ENCODE measurements at regions not wholly inside any gene's neighbourhood (a gene's known extent, or its start where the extent isn't known, plus 50 kb on each side); places are given as distances from the start of the nearest gene placed in this dataset.
"Not testable (repeated sequence)": the region's sequence is repeated elsewhere in the genome, so short reads cannot be mapped to it uniquely, and the experiment has no call there.

- Mint-ChIP-seq H3K9me3 (peaks cover 13% of the 10 kb centered on the region), H3K4me1 (ENCODE audit: low read depth) (no peaks in the 10 kb centered on the region), H3K36me3 (ENCODE audit: low read depth) (no peaks in the 10 kb centered on the region), H3K4me3 (ENCODE audit: low read depth) (no peak overlapping the region), H3K27ac (no peak overlapping the region), H3K27me3 (ENCODE audit: low read depth) (no peaks in the 10 kb centered on the region)
- DNase-seq (ENCODE audit: low spot score), result no peak
- intact Hi-C loops (cut with micrococcal nuclease), result no loop called here
Measured at GRCh38 chr5:30548580-30549305, 644.7 kb upstream of the CDH6 start.

DNA sequence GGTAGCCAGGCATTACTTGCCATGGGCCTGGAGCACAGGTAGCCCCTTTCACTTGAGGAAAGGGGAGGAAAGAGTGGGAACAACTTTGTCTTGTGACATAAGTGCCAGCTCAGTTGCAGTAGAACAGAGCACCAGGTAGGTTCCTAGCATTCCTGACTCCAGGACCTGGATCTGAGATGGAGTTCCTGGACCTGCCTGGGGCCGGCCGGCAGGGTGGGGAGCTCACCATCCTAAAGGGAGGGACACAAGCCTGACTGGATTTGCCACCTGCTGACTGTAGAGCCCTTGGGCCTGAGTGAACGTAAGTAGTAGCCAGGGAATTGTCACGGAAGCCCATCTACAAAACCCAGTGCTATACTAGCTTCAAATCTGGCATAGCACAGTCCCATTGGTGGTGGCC is 653.3 kb upstream of the CDH6 start:
- intact Hi-C loops (cut with micrococcal nuclease), result no loop called here
- H3K4me3 Mint-ChIP-seq (ENCODE audit: low read depth), result no peak overlapping the region
- no peak for DNase-seq (ENCODE audit: low spot score)

DNA sequence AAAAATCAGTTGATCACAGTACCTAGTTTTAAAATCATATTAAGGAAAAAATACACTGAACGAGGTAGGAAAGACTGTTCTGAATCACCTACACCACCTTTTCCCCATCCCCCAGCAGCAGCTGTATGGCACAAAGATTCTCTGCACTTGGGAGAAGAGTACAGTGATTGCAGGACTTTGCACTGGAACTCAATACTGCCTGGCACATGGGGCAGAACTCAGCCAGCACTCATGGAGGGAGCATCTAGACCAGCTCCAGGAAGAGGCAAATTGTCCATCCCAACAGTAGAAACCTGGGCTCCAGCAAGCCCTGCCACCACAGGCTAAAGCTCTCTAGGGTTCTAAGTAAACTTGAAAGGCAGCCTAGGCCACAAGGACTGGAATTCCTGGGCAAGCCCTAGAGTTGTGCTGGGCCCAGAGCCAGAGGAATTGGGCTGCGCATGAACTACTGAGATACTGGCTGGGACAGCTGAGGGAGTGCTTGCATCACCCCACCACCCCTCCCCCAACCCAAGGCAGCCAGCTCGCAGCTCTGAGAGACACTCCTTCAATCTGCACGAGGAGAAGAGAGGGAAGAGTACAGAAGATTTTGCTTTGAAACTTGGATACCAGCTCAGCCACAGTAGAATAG is 654.4 kb upstream of the CDH6 start:
- H3K4me1 Mint-ChIP-seq (ENCODE audit: low read depth), result no peaks in the 10 kb centered on the region
- H3K27ac Mint-ChIP-seq, result no peak overlapping the region
- no peaks in the 10 kb centered on the region for H3K27me3 Mint-ChIP-seq (ENCODE audit: low read depth)
- H3K4me3 Mint-ChIP-seq (ENCODE audit: low read depth), result no peak overlapping the region
- H3K9me3 Mint-ChIP-seq, result peaks cover 64% of the 10 kb centered on the region
- DNase-seq (ENCODE audit: low spot score), result no peak
- intact Hi-C loops (cut with micrococcal nuclease), result no loop called here
- H3K36me3 Mint-ChIP-seq (ENCODE audit: low read depth), result no peaks in the 10 kb centered on the region

More for the DNA sequence above, 653.3 kb upstream of the CDH6 start:
- H3K9me3 Mint-ChIP-seq, result peaks cover 56% of the 10 kb centered on the region
- H3K27ac Mint-ChIP-seq, result no peak overlapping the region
- H3K36me3 Mint-ChIP-seq (ENCODE audit: low read depth), result no peaks in the 10 kb centered on the region
- H3K27me3 Mint-ChIP-seq (ENCODE audit: low read depth), result no peaks in the 10 kb centered on the region
- H3K4me1 Mint-ChIP-seq (ENCODE audit: low read depth), result no peaks in the 10 kb centered on the region

DNA sequence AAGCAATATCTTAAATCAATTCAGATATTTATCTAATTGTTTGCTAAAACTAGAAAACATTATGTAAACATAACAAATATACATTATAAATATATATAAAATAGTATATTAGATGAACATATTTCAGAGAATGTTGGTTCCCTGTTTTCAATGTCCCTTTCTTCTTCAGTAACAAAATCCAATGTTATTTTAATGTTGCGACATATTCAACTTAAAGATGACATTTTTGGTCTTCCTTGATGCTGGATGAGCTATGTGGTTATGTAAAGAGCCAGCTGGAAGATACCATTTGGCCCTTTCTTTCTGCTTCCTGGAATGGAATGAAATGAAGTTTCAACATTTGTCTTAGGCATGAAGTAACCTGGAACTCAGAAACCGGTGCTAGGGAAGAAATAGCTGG is 668.1 kb upstream of the CDH6 start:
- Mint-ChIP-seq H3K27ac (no peak overlapping the region), H3K36me3 (ENCODE audit: low read depth) (no peaks in the 10 kb centered on the region), H3K4me1 (ENCODE audit: low read depth) (no peaks in the 10 kb centered on the region), H3K4me3 (ENCODE audit: low read depth) (no peak overlapping the region), H3K9me3 (peaks cover 27% of the 10 kb centered on the region), H3K27me3 (ENCODE audit: low read depth) (no peaks in the 10 kb centered on the region)
- DNase-seq (ENCODE audit: low spot score), result no peak
- intact Hi-C loops (cut with micrococcal nuclease), result no loop called here

DNA sequence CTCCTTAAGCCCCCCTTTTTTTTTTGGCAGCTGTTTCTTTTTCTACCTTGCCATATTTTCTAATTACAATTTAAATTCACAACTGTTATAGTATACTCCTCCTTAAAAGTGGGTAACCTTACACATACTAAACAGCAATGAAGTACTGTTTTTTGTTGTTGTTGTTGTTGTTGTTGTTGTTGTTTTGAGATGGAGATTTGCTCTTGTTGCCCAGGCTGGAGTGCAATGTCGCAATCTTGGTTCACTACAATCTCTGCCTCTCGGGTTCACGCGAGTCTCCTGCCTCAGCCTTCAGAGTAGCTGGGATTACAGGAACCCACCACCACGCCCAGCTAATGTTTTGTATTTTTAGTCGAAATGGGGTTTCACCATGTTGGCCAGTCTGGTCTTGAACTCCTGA is 669.1 kb upstream of the CDH6 start:
- DNase-seq (ENCODE audit: low spot score), result no peak
- no peaks in the 10 kb centered on the region for H3K4me1 Mint-ChIP-seq (ENCODE audit: low read depth)
- intact Hi-C loops (cut with micrococcal nuclease), result no loop called here
- no peaks in the 10 kb centered on the region for H3K27me3 Mint-ChIP-seq (ENCODE audit: low read depth)
- no peak overlapping the region for H3K4me3 Mint-ChIP-seq (ENCODE audit: low read depth)
- H3K9me3 Mint-ChIP-seq, result peaks cover 27% of the 10 kb centered on the region
- no peaks in the 10 kb centered on the region for H3K36me3 Mint-ChIP-seq (ENCODE audit: low read depth)
- H3K27ac Mint-ChIP-seq, result no peak overlapping the region

DNA sequence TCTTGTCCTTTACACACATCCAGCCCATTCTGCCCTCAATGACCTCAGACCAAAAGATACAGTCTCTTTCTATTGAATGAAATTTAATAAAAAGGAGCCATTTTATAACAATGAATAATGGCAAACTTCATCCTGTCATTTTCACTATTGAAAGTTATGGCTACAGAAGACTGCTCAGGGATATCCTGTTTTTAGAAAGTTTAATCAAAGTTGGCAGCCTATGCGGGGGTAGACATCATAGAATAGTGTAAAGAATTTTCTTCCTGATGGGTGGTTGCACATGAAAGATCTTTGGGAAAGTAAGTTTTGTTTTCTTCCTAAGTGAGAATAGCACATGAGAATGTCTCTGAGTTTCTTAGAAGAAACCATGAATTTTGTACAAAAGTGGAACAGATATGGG is 670.4 kb upstream of the CDH6 start:
- no peak for DNase-seq (ENCODE audit: low spot score)
- H3K27ac Mint-ChIP-seq, result no peak overlapping the region
- H3K9me3 Mint-ChIP-seq, result peaks cover 31% of the 10 kb centered on the region
- no peak overlapping the region for H3K4me3 Mint-ChIP-seq (ENCODE audit: low read depth)
- no peaks in the 10 kb centered on the region for H3K27me3 Mint-ChIP-seq (ENCODE audit: low read depth)
- no peaks in the 10 kb centered on the region for H3K4me1 Mint-ChIP-seq (ENCODE audit: low read depth)
- intact Hi-C loops (cut with micrococcal nuclease), result no loop called here
- H3K36me3 Mint-ChIP-seq (ENCODE audit: low read depth), result no peaks in the 10 kb centered on the region

DNA sequence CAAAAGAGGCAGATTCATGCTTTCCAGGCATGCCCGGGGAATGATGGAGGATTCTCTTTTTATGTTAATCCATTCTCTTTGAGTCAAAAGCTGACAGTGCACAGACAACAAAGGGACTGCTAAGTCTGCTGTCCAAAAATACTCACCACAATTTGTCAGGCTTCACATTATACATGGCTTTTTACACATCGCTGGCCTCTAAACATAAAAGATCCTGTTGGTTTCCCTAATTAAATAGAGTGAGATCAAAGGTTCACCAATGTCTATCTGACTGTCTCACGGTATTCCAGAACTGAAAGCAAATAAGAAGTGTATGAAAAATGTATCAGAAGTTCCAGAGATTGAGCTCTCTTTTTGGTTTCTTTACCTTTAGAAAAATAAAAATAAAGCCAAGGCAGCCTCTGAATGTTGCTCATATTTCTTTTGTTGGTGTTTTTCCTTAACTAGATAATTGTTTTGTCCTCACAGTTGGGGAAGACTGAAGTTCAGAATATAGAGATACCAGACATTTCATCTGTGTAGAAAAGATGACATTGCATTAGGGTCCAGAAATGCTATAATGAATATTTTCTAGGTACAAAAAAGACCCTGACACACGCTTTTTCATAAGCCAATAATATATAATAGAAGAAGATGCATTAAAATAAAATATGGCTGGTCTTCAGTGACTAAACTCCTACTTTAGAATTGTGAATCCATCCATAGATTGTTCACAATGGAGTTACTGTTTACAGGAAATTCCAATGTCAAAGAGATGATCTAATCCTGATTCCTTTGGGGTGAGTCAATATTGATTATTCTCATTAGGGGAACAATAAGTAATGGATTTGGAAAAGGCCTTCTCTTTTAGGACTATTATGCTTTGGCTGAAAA is 688.2 kb upstream of the CDH6 start:
- intact Hi-C loops (cut with micrococcal nuclease), result no loop called here
- Mint-ChIP-seq H3K4me1 (ENCODE audit: low read depth) (no peaks in the 10 kb centered on the region), H3K27me3 (ENCODE audit: low read depth) (no peaks in the 10 kb centered on the region), H3K36me3 (ENCODE audit: low read depth) (no peaks in the 10 kb centered on the region), H3K27ac (no peak overlapping the region), H3K9me3 (peaks cover 48% of the 10 kb centered on the region), H3K4me3 (ENCODE audit: low read depth) (no peak overlapping the region)
- DNase-seq (ENCODE audit: low spot score), result no peak

DNA sequence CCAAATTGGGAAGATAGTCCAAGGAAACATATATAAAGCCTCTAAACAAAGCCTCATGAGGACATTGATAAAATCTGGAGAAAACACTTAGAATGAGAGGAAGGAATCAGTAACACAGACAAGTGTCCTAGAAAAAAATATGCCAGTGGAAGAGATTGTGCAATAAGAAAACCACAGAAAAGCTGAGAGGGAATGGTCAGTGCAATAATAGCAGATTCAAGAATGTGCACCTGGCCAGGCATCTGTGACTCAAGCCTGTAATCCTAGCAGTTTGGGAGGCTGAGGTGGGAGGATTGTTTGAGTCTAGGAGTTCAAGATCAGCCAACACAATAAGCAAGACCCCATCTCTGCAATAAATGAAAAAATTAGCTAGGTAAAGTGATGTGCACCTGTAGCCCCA is 691.2 kb upstream of the CDH6 start:
- H3K27me3 Mint-ChIP-seq (ENCODE audit: low read depth), result no peaks in the 10 kb centered on the region
- H3K4me1 Mint-ChIP-seq (ENCODE audit: low read depth), result no peaks in the 10 kb centered on the region
- DNase-seq (ENCODE audit: low spot score), result no peak
- intact Hi-C loops (cut with micrococcal nuclease), result no loop called here
- H3K27ac Mint-ChIP-seq, result no peak overlapping the region
- H3K36me3 Mint-ChIP-seq (ENCODE audit: low read depth), result no peaks in the 10 kb centered on the region
- no peak overlapping the region for H3K4me3 Mint-ChIP-seq (ENCODE audit: low read depth)
- peaks cover 45% of the 10 kb centered on the region for H3K9me3 Mint-ChIP-seq

DNA sequence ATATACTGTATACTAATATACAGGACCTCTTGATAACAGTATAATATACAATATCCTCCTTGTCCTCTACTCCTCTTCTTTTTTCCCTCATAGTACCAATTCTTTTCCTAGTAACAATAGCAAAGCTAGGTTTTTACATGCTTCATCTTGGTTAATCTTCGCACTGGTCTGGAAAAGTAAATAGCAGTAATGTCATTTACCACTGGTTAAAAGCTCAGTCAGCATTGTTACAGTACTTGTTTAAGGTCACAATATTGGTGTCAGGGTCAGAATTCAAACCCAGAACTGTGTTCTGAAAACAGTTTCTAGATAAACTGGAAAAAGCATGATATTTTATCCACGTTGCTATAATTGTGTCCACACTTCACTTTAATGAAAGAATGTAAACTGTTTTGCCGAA is 692.4 kb upstream of the CDH6 start:
- H3K9me3 Mint-ChIP-seq, result peaks cover 54% of the 10 kb centered on the region
- no peak overlapping the region for H3K4me3 Mint-ChIP-seq (ENCODE audit: low read depth)
- no peaks in the 10 kb centered on the region for H3K4me1 Mint-ChIP-seq (ENCODE audit: low read depth)
- intact Hi-C loops (cut with micrococcal nuclease), result no loop called here
- H3K36me3 Mint-ChIP-seq (ENCODE audit: low read depth), result no peaks in the 10 kb centered on the region
- no peaks in the 10 kb centered on the region for H3K27me3 Mint-ChIP-seq (ENCODE audit: low read depth)
- no peak for DNase-seq (ENCODE audit: low spot score)
- H3K27ac Mint-ChIP-seq, result no peak overlapping the region

GRCh38 chr5:30500513-30500912 is 693.0 kb upstream of the CDH6 start:
- H3K9me3 Mint-ChIP-seq, result peaks cover 54% of the 10 kb centered on the region
- DNase-seq (ENCODE audit: low spot score), result no peak
- H3K36me3 Mint-ChIP-seq (ENCODE audit: low read depth), result no peaks in the 10 kb centered on the region

GRCh38 chr5:30499402-30499801 is 694.1 kb upstream of the CDH6 start:
- no peak for DNase-seq (ENCODE audit: low spot score)
- H3K4me1 Mint-ChIP-seq (ENCODE audit: low read depth), result no peaks in the 10 kb centered on the region
- intact Hi-C loops (cut with micrococcal nuclease), result no loop called here
- peaks cover 55% of the 10 kb centered on the region for H3K9me3 Mint-ChIP-seq
- no peaks in the 10 kb centered on the region for H3K27me3 Mint-ChIP-seq (ENCODE audit: low read depth)
- no peaks in the 10 kb centered on the region for H3K36me3 Mint-ChIP-seq (ENCODE audit: low read depth)
- no peak overlapping the region for H3K27ac Mint-ChIP-seq
- H3K4me3 Mint-ChIP-seq (ENCODE audit: low read depth), result no peak overlapping the region

More at GRCh38 chr5:30500513-30500912, 693.0 kb upstream of the CDH6 start:
- no peak overlapping the region for H3K27ac Mint-ChIP-seq
- H3K4me1 Mint-ChIP-seq (ENCODE audit: low read depth), result no peaks in the 10 kb centered on the region
- no peak overlapping the region for H3K4me3 Mint-ChIP-seq (ENCODE audit: low read depth)
- intact Hi-C loops (cut with micrococcal nuclease), result no loop called here
- no peaks in the 10 kb centered on the region for H3K27me3 Mint-ChIP-seq (ENCODE audit: low read depth)

DNA sequence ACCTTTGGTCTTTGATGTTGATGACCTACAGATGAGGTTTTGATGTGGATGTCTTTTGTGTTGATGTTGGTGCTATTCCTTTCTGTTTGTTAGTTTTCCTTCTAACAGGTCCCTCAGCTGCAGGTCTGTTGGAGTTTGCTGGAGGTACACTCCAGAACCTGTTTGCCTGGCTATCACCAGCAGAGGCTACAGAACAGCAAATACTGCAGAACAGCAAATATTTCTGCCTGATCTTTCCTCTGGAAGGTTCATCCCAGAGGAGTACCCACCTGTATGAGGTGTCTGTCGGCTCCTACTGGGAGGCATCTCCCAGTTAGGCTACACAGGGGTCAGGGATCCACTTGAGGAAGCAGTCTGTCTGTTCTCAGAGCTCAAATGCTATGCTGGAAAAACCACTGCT is 694.5 kb upstream of the CDH6 start:
- intact Hi-C loops (cut with micrococcal nuclease), result no loop called here
- no peaks in the 10 kb centered on the region for H3K4me1 Mint-ChIP-seq (ENCODE audit: low read depth)
- H3K36me3 Mint-ChIP-seq (ENCODE audit: low read depth), result no peaks in the 10 kb centered on the region
- peaks cover 54% of the 10 kb centered on the region for H3K9me3 Mint-ChIP-seq
- no peak overlapping the region for H3K4me3 Mint-ChIP-seq (ENCODE audit: low read depth)
- H3K27me3 Mint-ChIP-seq (ENCODE audit: low read depth), result no peaks in the 10 kb centered on the region
- DNase-seq (ENCODE audit: low spot score), result no peak
- H3K27ac Mint-ChIP-seq, result no peak overlapping the region

DNA sequence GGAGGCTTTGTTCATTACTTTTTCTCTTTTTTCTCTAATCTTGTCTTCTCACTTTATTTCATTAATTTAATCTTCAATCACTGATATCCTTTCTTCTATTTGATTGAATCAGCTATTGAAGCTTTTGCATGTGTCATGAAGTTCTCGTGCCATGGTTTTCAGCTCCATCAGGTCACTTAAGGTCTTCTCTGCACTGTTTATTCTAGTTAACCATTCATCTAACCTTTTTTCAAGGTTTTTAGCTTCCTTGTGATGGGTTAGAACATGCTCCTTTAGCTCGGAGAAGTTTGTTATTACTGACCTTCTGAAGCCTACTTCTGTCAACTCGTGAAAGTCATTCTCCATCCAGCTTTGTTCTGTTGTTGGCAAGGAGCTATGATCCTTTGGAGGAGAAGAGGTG is 695.0 kb upstream of the CDH6 start:
- H3K36me3 Mint-ChIP-seq (ENCODE audit: low read depth); H3K27ac Mint-ChIP-seq; H3K4me1 Mint-ChIP-seq (ENCODE audit: low read depth); DNase-seq (ENCODE audit: low spot score); H3K4me3 Mint-ChIP-seq (ENCODE audit: low read depth); H3K27me3 Mint-ChIP-seq (ENCODE audit: low read depth); intact Hi-C loops (cut with micrococcal nuclease): not testable (repeated sequence)
- H3K9me3 Mint-ChIP-seq, result peaks cover 50% of the 10 kb centered on the region
